HepG2 (cell line): ENCODE measurements at regions not wholly inside any gene's neighbourhood (a gene's known extent, or its start where the extent isn't known, plus 50 kb on each side); places are given as distances from the start of the nearest gene placed in this dataset.

ENCODE experiments used
- ATAC-seq: fragments of 200-7000 bp; cut with Tn5 transposase; 3 replicates; pipeline ENCODE4 v1.9.1; 2020; ENCODE audit warnings: mild to moderate bottlenecking, moderate library complexity
- BruUV-seq: library from RNA; stranded (reverse); fragments of 400-500 nt; replicated peaks from 2 replicates; lab custom pipeline; 2021; lab: Mats Ljungman, UMichigan
- CTCF ChIA-PET: fragments of 300-600 bp; formaldehyde crosslinking; extraction: SDS; loops from one replicate; lab custom pipeline; 2021; ENCODE audit warnings: low total read pairs, inconsistent platforms, low intra/inter-chr PET ratio; lab: Yijun Ruan, JAX
- POLR2A ChIA-PET: fragments of 350-600 bp; sonication (Branson Sonifier 250); formaldehyde crosslinking; loops from one replicate; lab custom pipeline; 2020; ENCODE audit warnings: antibody characterized with exemption, inconsistent platforms; lab: Yijun Ruan, JAX
- DNase-seq: peaks from one replicate; pipeline ENCODE4 v3.0.0-alpha.2; 2015; ENCODE audit warnings: low spot score
- FAIRE-seq: peaks from 3 replicates; lab custom pipeline; 2011; peaks lifted over from hg19 to GRCh38; lab: Jason Lieb, UNC
- H2AFZ ChIP-seq: one replicate; pipeline ENCODE4 v1.6.1; 2011; ENCODE audit warnings: low read length, inconsistent platforms
- H3K27ac ChIP-seq: fragments of 300-600 bp; 3 replicates; pipeline ENCODE4 v1.8.0; 2011; ENCODE audit warnings: mixed run types, mild to moderate bottlenecking, mixed read lengths, low read length, inconsistent platforms; ENCODE audit not compliant: insufficient read depth; ENCODE audit errors: extremely low read length
- H3K27me3 ChIP-seq, 2 experiments: fragments of 200-600 bp in 1 of 2; 2 replicates in 1 of 2; 3 replicates in 1 of 2; pipeline versions ENCODE4 v1.6.0 to v1.8.0; 2011; ENCODE audit warnings: low read length in 2 of 2, mild to moderate bottlenecking in 2 of 2, moderate library complexity in 2 of 2, inconsistent platforms in 1 of 2; ENCODE audit not compliant: insufficient read depth in 2 of 2, control insufficient read depth in 1 of 2
- H3K36me3 ChIP-seq, 2 experiments: fragments of 200-600 bp in 1 of 2; replicated peaks in 1 of 2; 2 replicates in 1 of 2; 3 replicates in 1 of 2; pipeline versions ENCODE4 v1.5.1 to v1.8.0; 2011; ENCODE audit warnings: low read length in 2 of 2, inconsistent platforms in 1 of 2; ENCODE audit not compliant: insufficient read depth in 2 of 2, control insufficient read depth in 1 of 2
- H3K4me1 ChIP-seq: 2 replicates; pipeline ENCODE4 v1.5.1; 2012; ENCODE audit warnings: low read length, inconsistent platforms; ENCODE audit not compliant: insufficient read depth
- H3K4me2 ChIP-seq: 2 replicates; pipeline ENCODE4 v1.6.0; 2011; ENCODE audit warnings: low read depth, low read length, inconsistent platforms
- H3K4me3 ChIP-seq, 3 experiments: fragments of 200-600 bp in 1 of 3; sonication (generic), shearing (Covaris generic) in 1 of 3; replicated peaks in 1 of 3; 2 replicates each; pipeline ENCODE4 v1.5.1; 2011 to 2016; ENCODE audit warnings: low read length in 3 of 3, inconsistent platforms in 2 of 3, low read depth in 2 of 3, mild to moderate bottlenecking in 2 of 3, control low read depth in 1 of 3, mixed read lengths in 1 of 3; ENCODE audit not compliant: insufficient read depth in 1 of 3
- H3K79me2 ChIP-seq: one replicate; pipeline ENCODE4 v1.6.1; 2011; ENCODE audit warnings: low read length, inconsistent platforms; ENCODE audit not compliant: insufficient read depth
- H3K9ac ChIP-seq: 2 replicates; pipeline ENCODE4 v1.6.0; 2011; ENCODE audit warnings: mild to moderate bottlenecking, low read depth, low read length, inconsistent platforms; ENCODE audit not compliant: insufficient read depth
- H3K9me3 ChIP-seq: 2 replicates; pipeline ENCODE4 v1.5.1; 2012; ENCODE audit warnings: mild to moderate bottlenecking, low read length
- H4K20me1 ChIP-seq: 2 replicates; pipeline ENCODE4 v1.6.0; 2011; ENCODE audit warnings: inconsistent platforms, mild to moderate bottlenecking, low read length, moderate library complexity; ENCODE audit not compliant: insufficient read depth
- BRD4 ChIP-seq: sonication (generic); formaldehyde crosslinking; IDR thresholded peaks from 2 replicates; pipeline ENCODE4 v1.4.0; 2020; ENCODE audit warnings: missing genetic modification reagents
- CEBPB ChIP-seq: IDR thresholded peaks from 2 replicates; pipeline ENCODE4 v1.6.1; 2011; ENCODE audit warnings: low read depth, low read length, improper control_type of control experiment, borderline replicate concordance
- CEBPZ ChIP-seq: IDR thresholded peaks from 2 replicates; pipeline ENCODE4 v1.6.1; 2012; ENCODE audit warnings: low read length, improper control_type of control experiment
- FUBP1 ChIP-seq: sonication (generic); formaldehyde crosslinking; IDR thresholded peaks from 2 replicates; pipeline ENCODE4 v1.5.1; 2020; ENCODE audit warnings: missing genetic modification reagents, mild to moderate bottlenecking, borderline replicate concordance
- HOMEZ ChIP-seq: IDR thresholded peaks from 2 replicates; pipeline ENCODE4 v1.6.1; 2016; ENCODE audit warnings: low read depth
- KDM5A ChIP-seq: fragments of 200-600 bp; sonication (generic); IDR thresholded peaks from 2 replicates; pipeline ENCODE4 v1.7.0; 2018; ENCODE audit warnings: antibody characterized with exemption, mild to moderate bottlenecking, low read length, borderline replicate concordance
- LRRFIP1 ChIP-seq: sonication (generic); formaldehyde crosslinking; conservative IDR thresholded peaks from 2 replicates; pipeline ENCODE4 v1.4.0; 2020; ENCODE audit warnings: missing genetic modification reagents
- MYPOP ChIP-seq: sonication (generic); formaldehyde crosslinking; IDR thresholded peaks from 2 replicates; pipeline ENCODE4 v1.8.1; 2023; ENCODE audit warnings: mild to moderate bottlenecking, moderate library complexity, missing genetic modification reagents
- SUZ12 ChIP-seq: fragments of 150-350 bp; IDR thresholded peaks from 2 replicates; pipeline ENCODE4 v1.6.1; 2014; ENCODE audit warnings: low read depth, low read length
- ZNF678 ChIP-seq: sonication (generic); formaldehyde crosslinking; IDR thresholded peaks from 2 replicates; pipeline ENCODE4 v1.4.0; 2020; ENCODE audit warnings: mild to moderate bottlenecking, missing genetic modification reagents
- WGBS: methylation state at CpG from one replicate; pipeline ENCODE4 v1.1.6; 2017; ENCODE audit warnings: low lambda C conversion rate; 5-methylcytosine and 5-hydroxymethylcytosine counted together
- in situ Hi-C: cut with HindIII; loops from 2 replicates; pipeline ENCODE4 v1.10.0; 2017; ENCODE audit warnings: low pct_unique_long_range_greater_than_20kb; ENCODE audit not compliant: extremely low pct_ligation_motif_present
- intact Hi-C: fragments of 100-400 bp; cut with micrococcal nuclease; formaldehyde crosslinking; loops from one replicate; pipeline ENCODE4 v1.10.0; 2022; ENCODE audit not compliant: unreplicated experiment

GRCh38 chr10:28988980-28989379 lies 299.9 kb upstream of the LYZL1 start:
- no peak overlapping the region for H2AFZ ChIP-seq
- H3K79me2 ChIP-seq, result no peaks in the 10 kb centered on the region
- no peaks in the 10 kb centered on the region for H4K20me1 ChIP-seq
- DNase-seq, result no peak
- H3K36me3 ChIP-seq, result no peaks in the 10 kb centered on the region
- POLR2A ChIA-PET, result no interaction called here
- H3K27me3 ChIP-seq, result no peaks in the 10 kb centered on the region
- WGBS, result 90% methylated on average over 6 of the region's 6 CpGs
- no peak overlapping the region for H3K4me3 ChIP-seq
- H3K4me1 ChIP-seq, result peaks cover 26% of the 10 kb centered on the region
- in situ Hi-C loops (no loop called here), intact Hi-C loops (no loop called here)
- BruUV-seq, result no TSS peak
- no peak for ATAC-seq
- CTCF ChIA-PET, result no interaction called here
- H3K9me3 ChIP-seq, result no peaks in the 10 kb centered on the region
- H3K4me2 ChIP-seq, result no peak overlapping the region
- TF ChIP-seq CEBPB (no peak), HOMEZ (CRISPR knock-in tag) (no peak), BRD4 (CRISPR knock-in tag) (no peak), FUBP1 (CRISPR knock-in tag) (no peak), SUZ12 (no peak), LRRFIP1 (no peak), KDM5A (no peak), MYPOP (no peak), CEBPZ (no peak), ZNF678 (CRISPR knock-in tag) (no peak)
- H3K27ac ChIP-seq, result no peak overlapping the region
- no peak overlapping the region for H3K9ac ChIP-seq
- FAIRE-seq, result no peak
